HEK293 (cell line): ENCODE measurements at regions not wholly inside any gene's neighbourhood (a gene's known extent, or its start where the extent isn't known, plus 50 kb on each side); places are given as distances from the start of the nearest gene placed in this dataset.

Source experiments
- CTCF ChIA-PET: fragments of 350-600 bp; formaldehyde crosslinking; extraction: SDS; loops from one replicate; lab custom pipeline; 2021; ENCODE audit warnings: antibody characterized with exemption; lab: Yijun Ruan, JAX
- POLR2A ChIA-PET: fragments of 300-600 bp; formaldehyde crosslinking; extraction: SDS; loops from one replicate; lab custom pipeline; 2020; ENCODE audit warnings: antibody characterized with exemption, inconsistent platforms; lab: Yijun Ruan, JAX
- H3K27ac ChIP-seq: fragments of 200-500 bp; sonication (Bioruptor generic); 2 replicates; pipeline ENCODE4 v1.5.1; 2014; ENCODE audit warnings: low read depth, low read length, control low read depth, inconsistent platforms; ENCODE audit errors: extremely low read depth
- H3K36me3 ChIP-seq, 2 experiments: fragments of 200-500 bp in 1 of 2; sonication (Bioruptor generic) in 1 of 2; 1 replicate in 1 of 2; 2 replicates in 1 of 2; pipeline ENCODE4 v1.5.1; 2014 to 2017; ENCODE audit warnings: inconsistent platforms in 2 of 2, low read length in 2 of 2; ENCODE audit not compliant: control insufficient read depth in 2 of 2, insufficient read depth in 1 of 2
- H3K4me1 ChIP-seq: fragments of 200-500 bp; sonication (Bioruptor generic); 2 replicates; pipeline ENCODE4 v1.5.1; 2014; ENCODE audit warnings: mild to moderate bottlenecking, low read length, inconsistent platforms; ENCODE audit not compliant: control insufficient read depth, insufficient read depth
- H3K4me3 ChIP-seq: 2 replicates; pipeline ENCODE4 v1.5.1; 2011; ENCODE audit warnings: low read depth, mild to moderate bottlenecking, control low read depth, low read length, moderate library complexity
- H3K9me3 ChIP-seq: fragments of 200-500 bp; sonication (Bioruptor generic); 2 replicates; pipeline ENCODE4 v1.5.1; 2014; ENCODE audit warnings: low read depth, low read length, inconsistent platforms; ENCODE audit not compliant: control insufficient read depth, insufficient read depth
- KLF16 ChIP-seq: fragments of 450-650 bp; formaldehyde crosslinking; IDR thresholded peaks from 2 replicates; pipeline ENCODE4 v1.5.1; 2017; ENCODE audit warnings: missing biosample characterization, missing genetic modification characterization
- KLF8 ChIP-seq: fragments of 450-650 bp; formaldehyde crosslinking; IDR thresholded peaks from 2 replicates; pipeline ENCODE4 v1.5.1; 2016; ENCODE audit warnings: missing biosample characterization, missing genetic modification characterization
- KLF9 ChIP-seq: fragments of 450-650 bp; formaldehyde crosslinking; IDR thresholded peaks from 2 replicates; pipeline ENCODE4 v1.5.1; 2016; ENCODE audit warnings: missing biosample characterization, missing genetic modification characterization, low read depth
- PRDM1 ChIP-seq: fragments of 450-650 bp; formaldehyde crosslinking; IDR thresholded peaks from 2 replicates; pipeline ENCODE4; 2016; ENCODE audit warnings: missing biosample characterization, missing genetic modification characterization
- ZBTB1 ChIP-seq: fragments of 450-650 bp; formaldehyde crosslinking; IDR thresholded peaks from 2 replicates; pipeline ENCODE4 v1.5.1; 2016; ENCODE audit warnings: missing biosample characterization, missing genetic modification characterization
- ZBTB21 ChIP-seq: fragments of 450-650 bp; formaldehyde crosslinking; IDR thresholded peaks from 2 replicates; pipeline ENCODE4 v1.5.1; 2017; ENCODE audit warnings: missing biosample characterization, missing genetic modification characterization
- ZFP3 ChIP-seq: fragments of 450-650 bp; formaldehyde crosslinking; IDR thresholded peaks from 2 replicates; pipeline ENCODE4 v1.5.1; 2016; ENCODE audit warnings: low read depth, missing biosample characterization, missing genetic modification characterization
- ZNF146 ChIP-seq: fragments of 450-650 bp; formaldehyde crosslinking; IDR thresholded peaks from 2 replicates; pipeline ENCODE4 v1.5.1; 2016; ENCODE audit warnings: missing biosample characterization, missing genetic modification characterization
- ZNF155 ChIP-seq: fragments of 450-650 bp; formaldehyde crosslinking; IDR thresholded peaks from 2 replicates; pipeline ENCODE4 v1.5.1; 2016; ENCODE audit warnings: missing biosample characterization, missing genetic modification characterization
- ZNF19 ChIP-seq: fragments of 450-650 bp; formaldehyde crosslinking; IDR thresholded peaks from 2 replicates; pipeline ENCODE4; 2016; ENCODE audit warnings: missing biosample characterization, missing genetic modification characterization, low read depth
- ZNF341 ChIP-seq: fragments of 450-650 bp; formaldehyde crosslinking; IDR thresholded peaks from 2 replicates; pipeline ENCODE4; 2016; ENCODE audit warnings: low read depth, missing biosample characterization, missing genetic modification characterization
- ZNF391 ChIP-seq: fragments of 450-650 bp; formaldehyde crosslinking; IDR thresholded peaks from 2 replicates; pipeline ENCODE4 v1.5.1; 2016; ENCODE audit warnings: low read depth, missing biosample characterization, missing genetic modification characterization, borderline replicate concordance
- ZNF530 ChIP-seq: fragments of 450-650 bp; formaldehyde crosslinking; IDR thresholded peaks from 2 replicates; pipeline ENCODE4 v1.5.1; 2016; ENCODE audit warnings: low read depth, missing biosample characterization, missing genetic modification characterization
- ZNF585B ChIP-seq: fragments of 450-650 bp; formaldehyde crosslinking; IDR thresholded peaks from 2 replicates; pipeline ENCODE4 v1.5.1; 2016; ENCODE audit warnings: missing biosample characterization, missing genetic modification characterization
- ZNF785 ChIP-seq: fragments of 450-650 bp; formaldehyde crosslinking; IDR thresholded peaks from 2 replicates; pipeline ENCODE4 v1.5.1; 2016; ENCODE audit warnings: missing biosample characterization, missing genetic modification characterization
- ZSCAN23 ChIP-seq: fragments of 450-650 bp; formaldehyde crosslinking; IDR thresholded peaks from 2 replicates; pipeline ENCODE4 v1.5.1; 2016; ENCODE audit warnings: missing biosample characterization, missing genetic modification characterization
- TF ChIP-seq, protein P1 (sequence below): fragments of 450-650 bp; formaldehyde crosslinking; IDR thresholded peaks from 2 replicates; pipeline ENCODE4 v1.5.1; 2016; ENCODE audit warnings: missing biosample characterization, missing genetic modification characterization
- TF ChIP-seq, protein P2 (sequence below): fragments of 450-650 bp; formaldehyde crosslinking; IDR thresholded peaks from 2 replicates; pipeline ENCODE4 v1.5.1; 2016; ENCODE audit warnings: missing biosample characterization, missing genetic modification characterization
- TF ChIP-seq, protein P3 (sequence below): fragments of 450-650 bp; formaldehyde crosslinking; optimal IDR thresholded peaks from 2 replicates; pipeline ENCODE3; 2016; ENCODE audit warnings: missing biosample characterization, mild to moderate bottlenecking, missing genetic modification characterization
- TF ChIP-seq, protein P4 (sequence below): fragments of 450-650 bp; formaldehyde crosslinking; IDR thresholded peaks from 2 replicates; pipeline ENCODE4 v1.5.1; 2016; ENCODE audit warnings: missing biosample characterization, missing genetic modification characterization
- TF ChIP-seq, protein P5 (sequence below): fragments of 450-650 bp; formaldehyde crosslinking; IDR thresholded peaks from 2 replicates; pipeline ENCODE4 v1.5.1; 2017; ENCODE audit warnings: missing biosample characterization, missing genetic modification characterization
- TF ChIP-seq, protein P6 (sequence below): fragments of 450-650 bp; formaldehyde crosslinking; IDR thresholded peaks from 2 replicates; pipeline ENCODE4 v1.5.1; 2016; ENCODE audit warnings: missing biosample characterization, missing genetic modification characterization
- TF ChIP-seq, protein P7 (sequence below): fragments of 450-650 bp; formaldehyde crosslinking; IDR thresholded peaks from 2 replicates; pipeline ENCODE4 v1.5.1; 2017; ENCODE audit warnings: missing biosample characterization, missing genetic modification characterization
- TF ChIP-seq, protein P8 (sequence below): fragments of 450-650 bp; formaldehyde crosslinking; IDR thresholded peaks from 2 replicates; pipeline ENCODE4 v1.5.1; 2016; ENCODE audit warnings: missing biosample characterization, missing genetic modification characterization

DNA sequence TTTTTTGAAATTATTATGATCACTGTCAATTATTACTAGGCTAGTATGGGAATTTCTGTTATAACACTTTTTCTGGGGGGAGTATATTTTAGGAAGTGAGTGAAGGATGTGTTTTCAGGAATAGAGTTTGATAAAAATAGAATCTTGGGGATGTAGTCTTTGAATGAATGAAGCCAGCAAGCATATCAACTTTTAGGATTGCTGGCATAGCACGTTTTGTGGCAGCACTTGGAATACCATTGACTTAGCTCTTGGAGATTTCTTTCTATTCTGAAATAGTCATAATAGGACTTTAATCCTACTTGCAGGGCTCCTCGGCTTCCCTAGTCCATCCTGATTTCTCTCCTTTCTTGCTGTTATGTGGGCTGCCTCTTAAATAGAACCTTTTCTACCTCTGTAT lies 141.6 kb downstream of the DACT1 start (continued):
- TF ChIP-seq, protein P1, sequence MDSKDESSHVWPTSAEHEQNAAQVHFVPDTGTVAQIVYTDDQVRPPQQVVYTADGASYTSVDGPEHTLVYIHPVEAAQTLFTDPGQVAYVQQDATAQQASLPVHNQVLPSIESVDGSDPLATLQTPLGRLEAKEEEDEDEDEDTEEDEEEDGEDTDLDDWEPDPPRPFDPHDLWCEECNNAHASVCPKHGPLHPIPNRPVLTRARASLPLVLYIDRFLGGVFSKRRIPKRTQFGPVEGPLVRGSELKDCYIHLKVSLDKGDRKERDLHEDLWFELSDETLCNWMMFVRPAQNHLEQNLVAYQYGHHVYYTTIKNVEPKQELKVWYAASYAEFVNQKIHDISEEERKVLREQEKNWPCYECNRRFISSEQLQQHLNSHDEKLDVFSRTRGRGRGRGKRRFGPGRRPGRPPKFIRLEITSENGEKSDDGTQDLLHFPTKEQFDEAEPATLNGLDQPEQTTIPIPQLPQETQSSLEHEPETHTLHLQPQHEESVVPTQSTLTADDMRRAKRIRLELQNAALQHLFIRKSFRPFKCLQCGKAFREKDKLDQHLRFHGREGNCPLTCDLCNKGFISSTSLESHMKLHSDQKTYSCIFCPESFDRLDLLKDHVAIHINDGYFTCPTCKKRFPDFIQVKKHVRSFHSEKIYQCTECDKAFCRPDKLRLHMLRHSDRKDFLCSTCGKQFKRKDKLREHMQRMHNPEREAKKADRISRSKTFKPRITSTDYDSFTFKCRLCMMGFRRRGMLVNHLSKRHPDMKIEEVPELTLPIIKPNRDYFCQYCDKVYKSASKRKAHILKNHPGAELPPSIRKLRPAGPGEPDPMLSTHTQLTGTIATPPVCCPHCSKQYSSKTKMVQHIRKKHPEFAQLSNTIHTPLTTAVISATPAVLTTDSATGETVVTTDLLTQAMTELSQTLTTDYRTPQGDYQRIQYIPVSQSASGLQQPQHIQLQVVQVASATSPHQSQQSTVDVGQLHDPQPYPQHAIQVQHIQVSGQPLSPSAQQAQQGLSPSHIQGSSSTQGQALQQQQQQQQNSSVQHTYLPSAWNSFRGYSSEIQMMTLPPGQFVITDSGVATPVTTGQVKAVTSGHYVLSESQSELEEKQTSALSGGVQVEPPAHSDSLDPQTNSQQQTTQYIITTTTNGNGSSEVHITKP, result no peak
- TF ChIP-seq, protein P2, sequence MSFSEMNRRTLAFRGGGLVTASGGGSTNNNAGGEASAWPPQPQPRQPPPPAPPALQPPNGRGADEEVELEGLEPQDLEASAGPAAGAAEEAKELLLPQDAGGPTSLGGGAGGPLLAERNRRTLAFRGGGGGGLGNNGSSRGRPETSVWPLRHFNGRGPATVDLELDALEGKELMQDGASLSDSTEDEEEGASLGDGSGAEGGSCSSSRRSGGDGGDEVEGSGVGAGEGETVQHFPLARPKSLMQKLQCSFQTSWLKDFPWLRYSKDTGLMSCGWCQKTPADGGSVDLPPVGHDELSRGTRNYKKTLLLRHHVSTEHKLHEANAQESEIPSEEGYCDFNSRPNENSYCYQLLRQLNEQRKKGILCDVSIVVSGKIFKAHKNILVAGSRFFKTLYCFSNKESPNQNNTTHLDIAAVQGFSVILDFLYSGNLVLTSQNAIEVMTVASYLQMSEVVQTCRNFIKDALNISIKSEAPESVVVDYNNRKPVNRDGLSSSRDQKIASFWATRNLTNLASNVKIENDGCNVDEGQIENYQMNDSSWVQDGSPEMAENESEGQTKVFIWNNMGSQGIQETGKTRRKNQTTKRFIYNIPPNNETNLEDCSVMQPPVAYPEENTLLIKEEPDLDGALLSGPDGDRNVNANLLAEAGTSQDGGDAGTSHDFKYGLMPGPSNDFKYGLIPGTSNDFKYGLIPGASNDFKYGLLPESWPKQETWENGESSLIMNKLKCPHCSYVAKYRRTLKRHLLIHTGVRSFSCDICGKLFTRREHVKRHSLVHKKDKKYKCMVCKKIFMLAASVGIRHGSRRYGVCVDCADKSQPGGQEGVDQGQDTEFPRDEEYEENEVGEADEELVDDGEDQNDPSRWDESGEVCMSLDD (tag by site-specific recombination), result no peak
- TF ChIP-seq ZFP3 (tag by site-specific recombination) (no peak), KLF9 (tag by site-specific recombination) (no peak)
- TF ChIP-seq, protein P3, sequence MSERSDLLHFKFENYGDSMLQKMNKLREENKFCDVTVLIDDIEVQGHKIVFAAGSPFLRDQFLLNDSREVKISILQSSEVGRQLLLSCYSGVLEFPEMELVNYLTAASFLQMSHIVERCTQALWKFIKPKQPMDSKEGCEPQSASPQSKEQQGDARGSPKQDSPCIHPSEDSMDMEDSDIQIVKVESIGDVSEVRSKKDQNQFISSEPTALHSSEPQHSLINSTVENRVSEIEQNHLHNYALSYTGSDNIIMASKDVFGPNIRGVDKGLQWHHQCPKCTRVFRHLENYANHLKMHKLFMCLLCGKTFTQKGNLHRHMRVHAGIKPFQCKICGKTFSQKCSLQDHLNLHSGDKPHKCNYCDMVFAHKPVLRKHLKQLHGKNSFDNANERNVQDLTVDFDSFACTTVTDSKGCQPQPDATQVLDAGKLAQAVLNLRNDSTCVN, result no peak

DNA sequence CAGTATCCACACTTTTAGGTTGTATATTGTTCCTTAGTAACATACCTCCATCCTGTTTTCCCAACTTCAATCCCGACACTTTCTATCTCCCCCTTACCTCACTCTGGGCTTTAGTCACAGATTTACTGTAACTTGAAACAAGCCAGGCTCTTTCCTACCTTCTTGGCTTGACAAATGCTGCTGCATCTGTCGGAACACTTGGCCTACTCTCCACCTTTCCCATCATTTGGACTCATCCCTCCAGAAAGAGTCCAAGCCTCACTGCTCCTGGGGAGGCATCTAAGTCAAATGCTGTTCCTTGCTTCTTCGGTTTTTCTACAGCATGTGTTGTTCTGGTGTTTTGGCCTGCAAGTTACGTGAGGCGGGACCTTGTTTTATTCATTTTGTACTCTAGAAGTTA lies 142.4 kb downstream of the DACT1 start:
- Histone ChIP-seq H3K4me1 (peaks cover 7% of the 10 kb centered on the region), H3K27ac (no peak overlapping the region), H3K36me3 (no peaks in the 10 kb centered on the region), H3K4me3 (no peak overlapping the region), H3K9me3 (no peaks in the 10 kb centered on the region)
- POLR2A ChIA-PET, result no interaction called here
- CTCF ChIA-PET, result no interaction called here
- TF ChIP-seq ZNF391 (tag by site-specific recombination), result no peak
- TF ChIP-seq PRDM1, result no peak
- no peak for TF ChIP-seq KLF16 (tag by site-specific recombination)
- TF ChIP-seq ZNF530 (tag by site-specific recombination), result no peak
- TF ChIP-seq, protein P4, sequence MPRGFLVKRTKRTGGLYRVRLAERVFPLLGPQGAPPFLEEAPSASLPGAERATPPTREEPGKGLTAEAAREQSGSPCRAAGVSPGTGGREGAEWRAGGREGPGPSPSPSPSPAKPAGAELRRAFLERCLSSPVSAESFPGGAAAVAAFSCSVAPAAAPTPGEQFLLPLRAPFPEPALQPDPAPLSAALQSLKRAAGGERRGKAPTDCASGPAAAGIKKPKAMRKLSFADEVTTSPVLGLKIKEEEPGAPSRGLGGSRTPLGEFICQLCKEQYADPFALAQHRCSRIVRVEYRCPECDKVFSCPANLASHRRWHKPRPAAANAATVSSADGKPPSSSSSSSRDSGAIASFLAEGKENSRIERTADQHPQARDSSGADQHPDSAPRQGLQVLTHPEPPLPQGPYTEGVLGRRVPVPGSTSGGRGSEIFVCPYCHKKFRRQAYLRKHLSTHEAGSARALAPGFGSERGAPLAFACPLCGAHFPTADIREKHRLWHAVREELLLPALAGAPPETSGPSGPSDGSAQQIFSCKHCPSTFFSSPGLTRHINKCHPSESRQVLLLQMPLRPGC (tag by site-specific recombination), result no peak
- no peak for TF ChIP-seq ZNF585B (tag by site-specific recombination)
- TF ChIP-seq ZBTB1, result no peak
- TF ChIP-seq, protein P5, sequence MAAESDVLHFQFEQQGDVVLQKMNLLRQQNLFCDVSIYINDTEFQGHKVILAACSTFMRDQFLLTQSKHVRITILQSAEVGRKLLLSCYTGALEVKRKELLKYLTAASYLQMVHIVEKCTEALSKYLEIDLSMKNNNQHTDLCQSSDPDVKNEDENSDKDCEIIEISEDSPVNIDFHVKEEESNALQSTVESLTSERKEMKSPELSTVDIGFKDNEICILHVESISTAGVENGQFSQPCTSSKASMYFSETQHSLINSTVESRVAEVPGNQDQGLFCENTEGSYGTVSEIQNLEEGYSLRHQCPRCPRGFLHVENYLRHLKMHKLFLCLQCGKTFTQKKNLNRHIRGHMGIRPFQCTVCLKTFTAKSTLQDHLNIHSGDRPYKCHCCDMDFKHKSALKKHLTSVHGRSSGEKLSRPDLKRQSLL, result no peak
- TF ChIP-seq KLF8 (tag by site-specific recombination), result no peak
- no peak for TF ChIP-seq ZNF146
- TF ChIP-seq, protein P6, sequence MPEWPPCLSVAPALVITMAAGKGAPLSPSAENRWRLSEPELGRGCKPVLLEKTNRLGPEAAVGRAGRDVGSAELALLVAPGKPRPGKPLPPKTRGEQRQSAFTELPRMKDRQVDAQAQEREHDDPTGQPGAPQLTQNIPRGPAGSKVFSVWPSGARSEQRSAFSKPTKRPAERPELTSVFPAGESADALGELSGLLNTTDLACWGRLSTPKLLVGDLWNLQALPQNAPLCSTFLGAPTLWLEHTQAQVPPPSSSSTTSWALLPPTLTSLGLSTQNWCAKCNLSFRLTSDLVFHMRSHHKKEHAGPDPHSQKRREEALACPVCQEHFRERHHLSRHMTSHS (tag by site-specific recombination), result no peak
- no peak for TF ChIP-seq ZNF19 (tag by site-specific recombination)
- TF ChIP-seq, protein P7, sequence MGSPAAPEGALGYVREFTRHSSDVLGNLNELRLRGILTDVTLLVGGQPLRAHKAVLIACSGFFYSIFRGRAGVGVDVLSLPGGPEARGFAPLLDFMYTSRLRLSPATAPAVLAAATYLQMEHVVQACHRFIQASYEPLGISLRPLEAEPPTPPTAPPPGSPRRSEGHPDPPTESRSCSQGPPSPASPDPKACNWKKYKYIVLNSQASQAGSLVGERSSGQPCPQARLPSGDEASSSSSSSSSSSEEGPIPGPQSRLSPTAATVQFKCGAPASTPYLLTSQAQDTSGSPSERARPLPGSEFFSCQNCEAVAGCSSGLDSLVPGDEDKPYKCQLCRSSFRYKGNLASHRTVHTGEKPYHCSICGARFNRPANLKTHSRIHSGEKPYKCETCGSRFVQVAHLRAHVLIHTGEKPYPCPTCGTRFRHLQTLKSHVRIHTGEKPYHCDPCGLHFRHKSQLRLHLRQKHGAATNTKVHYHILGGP (tag by site-specific recombination), result no peak
- no peak for TF ChIP-seq ZNF785 (tag by site-specific recombination)
- no peak for TF ChIP-seq ZNF155 (tag by site-specific recombination)
- TF ChIP-seq, protein P8, sequence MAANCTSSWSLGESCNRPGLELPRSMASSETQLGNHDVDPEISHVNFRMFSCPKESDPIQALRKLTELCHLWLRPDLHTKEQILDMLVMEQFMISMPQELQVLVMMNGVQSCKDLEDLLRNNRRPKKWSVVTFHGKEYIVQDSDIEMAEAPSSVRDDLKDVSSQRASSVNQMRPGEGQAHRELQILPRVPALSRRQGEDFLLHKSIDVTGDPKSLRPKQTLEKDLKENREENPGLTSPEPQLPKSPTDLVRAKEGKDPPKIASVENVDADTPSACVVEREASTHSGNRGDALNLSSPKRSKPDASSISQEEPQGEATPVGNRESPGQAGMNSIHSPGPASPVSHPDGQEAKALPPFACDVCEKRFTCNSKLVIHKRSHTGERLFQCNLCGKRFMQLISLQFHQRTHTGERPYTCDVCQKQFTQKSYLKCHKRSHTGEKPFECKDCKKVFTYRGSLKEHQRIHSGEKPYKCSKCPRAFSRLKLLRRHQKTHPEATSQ, result no peak
- TF ChIP-seq ZSCAN23 (tag by site-specific recombination), result no peak
- no peak for TF ChIP-seq ZNF341 (tag by site-specific recombination)
- no peak for TF ChIP-seq ZBTB21 (tag by site-specific recombination)
